ENCODE measurements at regions not wholly inside any gene's neighbourhood (a gene's known extent, or its start where the extent isn't known, plus 50 kb on each side); places are given as distances from the start of the nearest gene placed in this dataset.

DNA sequence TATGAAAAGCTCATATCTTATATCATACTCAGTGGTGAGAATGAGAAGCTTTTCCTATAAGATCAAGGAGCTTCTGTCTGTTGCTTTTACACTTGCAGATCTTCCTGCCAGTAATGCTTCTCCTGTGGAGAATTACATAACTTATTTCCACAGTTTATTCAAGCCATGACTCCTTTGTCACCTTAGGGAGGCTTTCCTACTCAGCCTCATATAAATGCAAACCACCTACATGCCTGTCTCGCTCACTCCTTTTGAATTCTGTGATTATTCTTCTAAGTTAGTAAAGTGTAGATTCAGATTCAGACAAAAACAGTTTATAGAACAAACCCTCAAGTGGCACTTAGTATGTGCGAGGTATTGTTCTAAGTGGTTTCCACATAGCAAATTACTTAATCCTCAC is 716.1 kb upstream of the ANO3 start:
- TF ChIP-seq, protein P1, sequence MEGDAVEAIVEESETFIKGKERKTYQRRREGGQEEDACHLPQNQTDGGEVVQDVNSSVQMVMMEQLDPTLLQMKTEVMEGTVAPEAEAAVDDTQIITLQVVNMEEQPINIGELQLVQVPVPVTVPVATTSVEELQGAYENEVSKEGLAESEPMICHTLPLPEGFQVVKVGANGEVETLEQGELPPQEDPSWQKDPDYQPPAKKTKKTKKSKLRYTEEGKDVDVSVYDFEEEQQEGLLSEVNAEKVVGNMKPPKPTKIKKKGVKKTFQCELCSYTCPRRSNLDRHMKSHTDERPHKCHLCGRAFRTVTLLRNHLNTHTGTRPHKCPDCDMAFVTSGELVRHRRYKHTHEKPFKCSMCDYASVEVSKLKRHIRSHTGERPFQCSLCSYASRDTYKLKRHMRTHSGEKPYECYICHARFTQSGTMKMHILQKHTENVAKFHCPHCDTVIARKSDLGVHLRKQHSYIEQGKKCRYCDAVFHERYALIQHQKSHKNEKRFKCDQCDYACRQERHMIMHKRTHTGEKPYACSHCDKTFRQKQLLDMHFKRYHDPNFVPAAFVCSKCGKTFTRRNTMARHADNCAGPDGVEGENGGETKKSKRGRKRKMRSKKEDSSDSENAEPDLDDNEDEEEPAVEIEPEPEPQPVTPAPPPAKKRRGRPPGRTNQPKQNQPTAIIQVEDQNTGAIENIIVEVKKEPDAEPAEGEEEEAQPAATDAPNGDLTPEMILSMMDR (IDR thresholded peaks at IDR 0.05) = no peak
- TF ChIP-seq POLR2A (IDR thresholded peaks at IDR 0.05) = no peak
